HEK293T (cell line): ENCODE measurements at regions not wholly inside any gene's neighbourhood (a gene's known extent, or its start where the extent isn't known, plus 50 kb on each side); places are given as distances from the start of the nearest gene placed in this dataset.
"Not testable (repeated sequence)": the region's sequence is repeated elsewhere in the genome, so short reads cannot be mapped to it uniquely, and the experiment has no call there.

Experiments used
- CTCF ChIA-PET: fragments of 350-600 bp; formaldehyde crosslinking; extraction: SDS; loops from one replicate; lab custom pipeline; 2021; ENCODE audit warnings: antibody characterized with exemption, inconsistent platforms; lab: Yijun Ruan, JAX
- POLR2A ChIA-PET: fragments of 350-600 bp; formaldehyde crosslinking; extraction: SDS; loops from one replicate; lab custom pipeline; 2020; ENCODE audit warnings: antibody characterized with exemption, inconsistent platforms; lab: Yijun Ruan, JAX
- DNase-seq: peaks from one replicate; pipeline ENCODE4 v3.0.0; 2012; ENCODE audit warnings: mixed read lengths; ENCODE audit errors: extremely low spot score
- ARNT ChIP-seq: fragments of 450-650 bp; IDR thresholded peaks from 2 replicates; pipeline ENCODE4 v1.6.1; 2017; ENCODE audit warnings: mild to moderate bottlenecking
- BHLHE40 ChIP-seq: fragments of 450-650 bp; IDR thresholded peaks from 2 replicates; pipeline ENCODE4 v1.6.1; 2016; ENCODE audit warnings: mild to moderate bottlenecking, moderate library complexity, borderline replicate concordance
- CTBP1 ChIP-seq: fragments of 450-650 bp; IDR thresholded peaks from 2 replicates; pipeline ENCODE4 v1.6.1; 2016; ENCODE audit warnings: borderline replicate concordance
- ELF4 ChIP-seq: fragments of 450-650 bp; IDR thresholded peaks from 2 replicates; pipeline ENCODE4 v1.6.1; 2017; ENCODE audit warnings: antibody characterized with exemption
- FOXA1 ChIP-seq: fragments of 450-650 bp; IDR thresholded peaks from 2 replicates; pipeline ENCODE4 v1.6.1; 2016; ENCODE audit warnings: mild to moderate bottlenecking
- FOXK2 ChIP-seq: fragments of 450-650 bp; IDR thresholded peaks from 2 replicates; pipeline ENCODE4 v1.6.1; 2016; ENCODE audit warnings: mild to moderate bottlenecking
- FOXM1 ChIP-seq: fragments of 450-650 bp; IDR thresholded peaks from 2 replicates; pipeline ENCODE4 v1.6.1; 2017; ENCODE audit warnings: mild to moderate bottlenecking, borderline replicate concordance
- HDGF ChIP-seq: fragments of 450-650 bp; IDR thresholded peaks from 2 replicates; pipeline ENCODE4 v1.6.1; 2017; ENCODE audit warnings: antibody characterized with exemption, borderline replicate concordance
- L3MBTL2 ChIP-seq: fragments of 450-650 bp; conservative IDR thresholded peaks from 2 replicates; pipeline ENCODE4 v1.6.1; 2016; ENCODE audit warnings: mild to moderate bottlenecking
- LEF1 ChIP-seq: fragments of 450-650 bp; IDR thresholded peaks from 2 replicates; pipeline ENCODE4 v1.6.1; 2017; ENCODE audit warnings: mild to moderate bottlenecking, borderline replicate concordance
- NFRKB ChIP-seq: fragments of 450-650 bp; IDR thresholded peaks from 2 replicates; pipeline ENCODE4 v1.6.1; 2016; ENCODE audit warnings: mild to moderate bottlenecking, moderate library complexity
- SP1 ChIP-seq: fragments of 450-650 bp; IDR thresholded peaks from 2 replicates; pipeline ENCODE4 v1.6.1; 2017
- SUZ12 ChIP-seq: fragments of 450-650 bp; IDR thresholded peaks from 2 replicates; pipeline ENCODE4 v1.6.1; 2016; ENCODE audit warnings: mild to moderate bottlenecking
- TARDBP ChIP-seq: fragments of 450-650 bp; IDR thresholded peaks from 2 replicates; pipeline ENCODE4 v1.6.1; 2016
- ZNF384 ChIP-seq: fragments of 450-650 bp; IDR thresholded peaks from 2 replicates; pipeline ENCODE4 v1.6.1; 2016
- TF ChIP-seq, protein P1 (sequence below): fragments of 450-650 bp; IDR thresholded peaks from 2 replicates; pipeline ENCODE4 v1.6.1; 2016

- TF ChIP-seq ELF4 = no peak
- TF ChIP-seq SUZ12 = no peak
- CTCF ChIA-PET = no interaction called here
- no peak for DNase-seq
- POLR2A ChIA-PET = no interaction called here
Observed at GRCh38 chr11:57047610-57048009, 58.9 kb downstream of the OR5AK2 start.

DNA sequence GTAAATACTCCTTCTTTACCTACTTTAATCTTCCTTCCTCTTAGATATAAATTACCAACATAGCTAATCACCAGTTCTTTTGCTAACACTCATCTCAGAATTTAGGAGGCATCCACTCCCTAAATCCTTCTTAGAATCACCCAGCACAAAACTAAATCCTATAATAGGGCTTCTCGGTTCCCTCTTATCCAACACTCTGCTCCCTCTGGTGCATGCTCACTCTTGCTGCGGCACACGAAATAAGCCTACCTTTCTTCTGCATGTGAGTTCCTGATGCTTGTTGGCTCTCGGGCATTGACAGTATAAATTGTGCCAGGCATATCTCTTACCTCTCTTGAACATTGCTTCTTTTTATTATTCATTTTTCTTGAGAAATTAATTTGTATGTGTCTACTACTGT is 61.0 kb downstream of the OR5AK2 start:
- CTCF ChIA-PET = no interaction called here

DNA sequence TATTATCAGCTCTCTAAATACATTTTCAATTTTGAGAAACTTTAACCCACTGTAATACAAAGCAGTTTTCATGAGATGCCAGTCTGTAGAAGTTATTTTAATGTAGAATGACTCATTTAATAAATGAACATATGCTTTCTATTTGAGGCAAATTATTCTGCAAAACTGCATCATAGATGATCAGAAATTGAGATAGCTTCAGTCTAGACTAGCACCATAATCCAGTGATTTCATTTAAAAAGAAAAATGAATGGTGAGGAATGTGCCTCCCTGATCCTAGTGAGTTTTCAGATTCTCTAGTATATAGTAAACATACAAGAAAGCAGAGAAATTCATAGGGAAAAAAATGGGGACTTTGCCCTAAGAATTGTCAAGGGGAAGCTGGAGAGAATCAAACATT is 66.1 kb downstream of the OR5AK2 start:
- TF ChIP-seq SUZ12 (no peak), ARNT (no peak), HDGF (no peak), ZNF384 (no peak), BHLHE40 (no peak), SP1 (no peak), FOXM1 (no peak), ELF4 (no peak), FOXK2 (no peak), NFRKB (no peak), L3MBTL2 (no peak), TARDBP (no peak), FOXA1 (no peak), LEF1 (no peak), CTBP1 (no peak)
- TF ChIP-seq, protein P1, sequence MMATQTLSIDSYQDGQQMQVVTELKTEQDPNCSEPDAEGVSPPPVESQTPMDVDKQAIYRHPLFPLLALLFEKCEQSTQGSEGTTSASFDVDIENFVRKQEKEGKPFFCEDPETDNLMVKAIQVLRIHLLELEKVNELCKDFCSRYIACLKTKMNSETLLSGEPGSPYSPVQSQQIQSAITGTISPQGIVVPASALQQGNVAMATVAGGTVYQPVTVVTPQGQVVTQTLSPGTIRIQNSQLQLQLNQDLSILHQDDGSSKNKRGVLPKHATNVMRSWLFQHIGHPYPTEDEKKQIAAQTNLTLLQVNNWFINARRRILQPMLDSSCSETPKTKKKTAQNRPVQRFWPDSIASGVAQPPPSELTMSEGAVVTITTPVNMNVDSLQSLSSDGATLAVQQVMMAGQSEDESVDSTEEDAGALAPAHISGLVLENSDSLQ = no peak
- CTCF ChIA-PET = no interaction called here
- POLR2A ChIA-PET = no interaction called here
- no peak for DNase-seq

More for the DNA sequence above, 61.0 kb downstream of the OR5AK2 start:
- DNase-seq = no peak
- no peak for TF ChIP-seq SP1
- TF ChIP-seq L3MBTL2 = no peak
- no peak for TF ChIP-seq HDGF
- no peak for TF ChIP-seq FOXM1
- no peak for TF ChIP-seq BHLHE40
- no peak for TF ChIP-seq FOXK2
- no peak for TF ChIP-seq ARNT
- no peak for TF ChIP-seq CTBP1
- no peak for TF ChIP-seq ZNF384
- no peak for TF ChIP-seq SUZ12
- TF ChIP-seq FOXA1 = no peak
- TF ChIP-seq ELF4 = no peak
- TF ChIP-seq LEF1 = no peak
- no peak for TF ChIP-seq TARDBP
- TF ChIP-seq, protein P1 = no peak
- no peak for TF ChIP-seq NFRKB
- POLR2A ChIA-PET = no interaction called here

DNA sequence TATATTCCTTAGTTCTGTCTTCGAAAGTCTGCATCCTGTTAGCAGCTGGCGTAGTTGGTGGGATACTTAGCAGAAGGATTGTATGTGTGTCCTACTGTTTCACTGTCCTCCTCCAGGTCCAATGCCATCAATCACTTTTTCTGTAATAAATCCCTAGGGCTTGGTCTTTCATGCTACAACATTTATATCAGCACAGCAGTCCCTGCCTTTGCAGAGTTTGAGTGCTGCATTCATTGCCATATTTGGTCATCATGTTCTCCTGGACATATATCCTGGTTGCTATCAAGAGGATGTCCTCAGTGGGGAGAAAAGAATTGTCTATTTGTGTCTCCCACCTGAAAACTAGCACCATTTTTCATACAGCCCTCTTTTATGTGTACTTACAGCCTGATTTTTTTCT is 67.0 kb downstream of the OR5AK2 start:
- TF ChIP-seq FOXK2 = no peak
- no peak for TF ChIP-seq L3MBTL2
- no peak for TF ChIP-seq TARDBP
- TF ChIP-seq FOXA1 = no peak
- no peak for TF ChIP-seq LEF1
- no peak for TF ChIP-seq SP1
- TF ChIP-seq CTBP1 = no peak
- no peak for TF ChIP-seq BHLHE40
- TF ChIP-seq HDGF = no peak
- no peak for TF ChIP-seq FOXM1
- TF ChIP-seq NFRKB = no peak
- TF ChIP-seq, protein P1 = no peak
- TF ChIP-seq ARNT = no peak
- DNase-seq = no peak
- ChIA-PET CTCF (no interaction called here), POLR2A (no interaction called here)

GRCh38 chr11:57056735-57057134 is 68.0 kb downstream of the OR5AK2 start:
- ChIA-PET POLR2A (no interaction called here), CTCF (interaction anchor here (0.7 kb wide), 1 partner anchor 56 kb away, joined by 4 read pairs; no protein-coding TSS in a partner anchor)
- DNase-seq = no peak
- TF ChIP-seq LEF1 (no peak), ZNF384 (no peak), FOXK2 (no peak), SUZ12 (no peak), ELF4 (no peak), CTBP1 (no peak), TARDBP (no peak), FOXA1 (no peak), L3MBTL2 (no peak), HDGF (no peak)

- POLR2A ChIA-PET = no interaction called here
- DNase-seq = no peak
- CTCF ChIA-PET = no interaction called here
- no peak for TF ChIP-seq ZNF384
- TF ChIP-seq LEF1 = no peak
- no peak for TF ChIP-seq L3MBTL2
- no peak for TF ChIP-seq BHLHE40
- TF ChIP-seq ARNT = no peak
- TF ChIP-seq ELF4 = no peak
- no peak for TF ChIP-seq SUZ12
- TF ChIP-seq NFRKB = no peak
- no peak for TF ChIP-seq SP1
- no peak for TF ChIP-seq FOXM1
- no peak for TF ChIP-seq HDGF
- no peak for TF ChIP-seq FOXA1
- TF ChIP-seq, protein P1 = no peak
- TF ChIP-seq FOXK2 = no peak
- no peak for TF ChIP-seq CTBP1
- TF ChIP-seq TARDBP = no peak
Observed at GRCh38 chr11:57057561-57057960, 68.8 kb downstream of the OR5AK2 start.

DNA sequence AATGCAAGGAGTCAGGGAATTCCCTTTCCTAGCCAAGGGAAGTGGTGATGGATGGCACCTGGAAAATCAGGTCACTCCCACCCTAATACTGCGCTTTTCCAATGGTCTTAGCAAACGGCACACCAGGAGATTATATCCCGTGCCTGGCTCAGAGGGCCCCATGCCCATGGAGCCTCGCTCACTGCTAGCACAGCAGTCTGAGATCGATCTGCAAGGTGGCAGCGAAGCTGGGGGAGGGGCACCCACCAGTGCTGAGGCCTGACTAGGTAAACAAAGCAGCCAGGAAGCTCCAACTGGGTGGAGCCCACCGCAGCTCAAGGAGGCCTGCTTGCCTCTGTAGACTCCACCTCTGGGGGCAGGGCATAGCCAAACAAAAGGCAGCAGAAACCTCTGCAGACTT is 74.2 kb downstream of the OR5AK2 start:
- CTCF ChIA-PET = interaction anchor here (0.6 kb wide), 1 partner anchor 481 kb away, joined by 3 read pairs; no protein-coding TSS in a partner anchor
- POLR2A ChIA-PET, DNase-seq: not testable (repeated sequence)
